Endothelial cell of umbilical vein (primary cell): ENCODE measurements at regions not wholly inside any gene's neighbourhood (a gene's known extent, or its start where the extent isn't known, plus 50 kb on each side); places are given as distances from the start of the nearest gene placed in this dataset.

Experiments used
- BruUV-seq: library from RNA; stranded (reverse); fragments of 400-500 nt; replicated peaks from 2 replicates; lab custom pipeline; 2021; lab: Mats Ljungman, UMichigan
- CTCF ChIA-PET: fragments of 300-600, 350-600 bp; sonication (Branson Sonifier 250); formaldehyde crosslinking; loops from one replicate; lab custom pipeline; 2021; ENCODE audit warnings: antibody characterized with exemption, inconsistent platforms; lab: Charles Lee
- POLR2A ChIA-PET: fragments of 300-600, 350-600 bp; sonication (Branson Sonifier 250); formaldehyde crosslinking; loops from one replicate; lab custom pipeline; 2021; ENCODE audit warnings: antibody characterized with exemption, inconsistent platforms; lab: Charles Lee
- DNase-seq: peaks from one replicate; pipeline ENCODE4 v3.0.0-alpha.2; 2011; ENCODE audit warnings: low read depth, low spot score
- FAIRE-seq: peaks from 2 replicates; lab custom pipeline; 2011; peaks lifted over from hg19 to GRCh38; lab: Jason Lieb, UNC
- H2AFZ ChIP-seq: 2 replicates; pipeline ENCODE4 v1.6.0; 2012; ENCODE audit warnings: low read depth, low read length, control low read depth, inconsistent platforms
- H3K27ac ChIP-seq: 2 replicates; pipeline ENCODE4 v1.5.1; 2011; ENCODE audit warnings: low read depth, mild to moderate bottlenecking, control low read depth, low read length, moderate library complexity; ENCODE audit not compliant: insufficient read depth
- H3K27me3 ChIP-seq, 2 experiments: 2 replicates each; pipeline versions ENCODE4 v1.6.0 to v1.6.1; 2011; ENCODE audit warnings: low read length in 2 of 2, mixed read lengths in 1 of 2; ENCODE audit not compliant: control insufficient read depth in 2 of 2, insufficient read depth in 2 of 2
- H3K36me3 ChIP-seq, 2 experiments: 2 replicates in 1 of 2; 3 replicates in 1 of 2; pipeline ENCODE4 v1.5.1; 2011; ENCODE audit warnings: low read length in 2 of 2, mild to moderate bottlenecking in 1 of 2, moderate library complexity in 1 of 2; ENCODE audit not compliant: control insufficient read depth in 2 of 2, insufficient read depth in 2 of 2; ENCODE audit errors: extremely low read depth in 1 of 2
- H3K4me1 ChIP-seq: 3 replicates; pipeline ENCODE4 v1.5.1; 2011; ENCODE audit warnings: mild to moderate bottlenecking, low read length; ENCODE audit not compliant: control insufficient read depth, insufficient read depth; ENCODE audit errors: extremely low read depth
- H3K4me2 ChIP-seq: 2 replicates; pipeline ENCODE4 v1.6.1; 2011; ENCODE audit warnings: low read length, control low read depth, mixed read lengths; ENCODE audit not compliant: insufficient read depth
- H3K4me3 ChIP-seq, 3 experiments: fragments of 200-600 bp in 1 of 3; sonication (generic), shearing (Covaris generic) in 1 of 3; replicated peaks in 1 of 3; 2 replicates each; pipeline ENCODE4 v1.5.1; 2011 to 2016; ENCODE audit warnings: control low read depth in 3 of 3, low read length in 3 of 3, mild to moderate bottlenecking in 2 of 3, inconsistent platforms in 1 of 3, low read depth in 1 of 3, moderate library complexity in 1 of 3; ENCODE audit not compliant: insufficient read depth in 1 of 3
- H3K79me2 ChIP-seq: 2 replicates; pipeline ENCODE4 v1.6.0; 2012; ENCODE audit warnings: low read length, inconsistent platforms; ENCODE audit not compliant: control insufficient read depth, insufficient read depth
- H3K9ac ChIP-seq: replicated peaks from 2 replicates; pipeline ENCODE3; 2011; ENCODE audit warnings: low read length, control low read depth; ENCODE audit not compliant: insufficient read depth; ENCODE audit errors: extremely low read depth
- H3K9me1 ChIP-seq: replicated peaks from 3 replicates; pipeline ENCODE4 v1.6.0; 2011; ENCODE audit warnings: mild to moderate bottlenecking, low read length; ENCODE audit not compliant: control insufficient read depth, insufficient read depth; ENCODE audit errors: extremely low read depth
- H3K9me3 ChIP-seq: replicated peaks from 2 replicates; pipeline ENCODE4 v1.5.1; 2012; ENCODE audit warnings: low read length, inconsistent platforms; ENCODE audit not compliant: control insufficient read depth, insufficient read depth
- H4K20me1 ChIP-seq: replicated peaks from 2 replicates; pipeline ENCODE3; 2011; ENCODE audit warnings: mild to moderate bottlenecking, low read length; ENCODE audit not compliant: control insufficient read depth, insufficient read depth; ENCODE audit errors: extremely low read depth
- EZH2 ChIP-seq: IDR thresholded peaks from 2 replicates; pipeline ENCODE4 v1.6.1; 2012; ENCODE audit warnings: borderline replicate concordance, low read depth, mild to moderate bottlenecking, moderate library complexity, low read length, inconsistent platforms; ENCODE audit not compliant: severe bottlenecking
- FOS ChIP-seq: IDR thresholded peaks from 2 replicates; pipeline ENCODE4 v1.6.1; 2011; ENCODE audit warnings: mild to moderate bottlenecking, low read length, moderate library complexity, borderline replicate concordance; ENCODE audit not compliant: insufficient read depth
- GATA2 ChIP-seq: IDR thresholded peaks from 2 replicates; pipeline ENCODE4 v1.7.0; 2011; ENCODE audit warnings: low read depth, mild to moderate bottlenecking, moderate library complexity, mixed read lengths, low read length; ENCODE audit not compliant: insufficient read length, insufficient read depth
- JUN ChIP-seq: IDR thresholded peaks from 2 replicates; pipeline ENCODE4 v1.6.1; 2011; ENCODE audit warnings: borderline replicate concordance, low read depth; ENCODE audit not compliant: insufficient read length, insufficient read depth
- MYC ChIP-seq: IDR thresholded peaks from one replicate; pipeline ENCODE4 v1.6.1; 2011; ENCODE audit warnings: mild to moderate bottlenecking, low read depth, low read length
- POLR2A ChIP-seq: IDR thresholded peaks from 2 replicates; pipeline ENCODE4 v1.6.1; 2012; ENCODE audit warnings: low read depth, mild to moderate bottlenecking, control low read depth, low read length
- POLR2AphosphoS5 ChIP-seq: IDR thresholded peaks from 2 replicates; pipeline ENCODE4 v1.6.1; 2012; ENCODE audit warnings: low read depth, mild to moderate bottlenecking, control low read depth, low read length, moderate library complexity; ENCODE audit not compliant: insufficient read depth
- dilution Hi-C: fragments of 300-500 bp; cut with MboI; formaldehyde crosslinking; loops from one replicate; pipeline ENCODE4 v1.15.0; 2019; ENCODE audit warnings: low sequenced_read_pairs; ENCODE audit not compliant: extremely low pct_ligation_motif_present
- intact Hi-C: fragments of 100-400 bp; cut with micrococcal nuclease; formaldehyde crosslinking; loops from one replicate; pipeline ENCODE4 v1.10.0; 2022
- TF ChIP-seq, protein P1 (sequence below), 2 donors: IDR thresholded peaks; 1 replicate in 1 of 2; 2 replicates in 1 of 2; pipeline ENCODE4 v1.5.1; 2011; ENCODE audit warnings: low read length in 2 of 2, mild to moderate bottlenecking in 2 of 2, moderate library complexity in 2 of 2, control low read depth in 1 of 2, inconsistent platforms in 1 of 2, low read depth in 1 of 2; ENCODE audit not compliant: insufficient read depth in 1 of 2; ENCODE audit errors: extremely low read depth in 1 of 2
- TF ChIP-seq, protein P2 (sequence below): IDR thresholded peaks from 2 replicates; pipeline ENCODE4 v1.6.1; 2011; ENCODE audit not compliant: insufficient read depth, insufficient read length

DNA sequence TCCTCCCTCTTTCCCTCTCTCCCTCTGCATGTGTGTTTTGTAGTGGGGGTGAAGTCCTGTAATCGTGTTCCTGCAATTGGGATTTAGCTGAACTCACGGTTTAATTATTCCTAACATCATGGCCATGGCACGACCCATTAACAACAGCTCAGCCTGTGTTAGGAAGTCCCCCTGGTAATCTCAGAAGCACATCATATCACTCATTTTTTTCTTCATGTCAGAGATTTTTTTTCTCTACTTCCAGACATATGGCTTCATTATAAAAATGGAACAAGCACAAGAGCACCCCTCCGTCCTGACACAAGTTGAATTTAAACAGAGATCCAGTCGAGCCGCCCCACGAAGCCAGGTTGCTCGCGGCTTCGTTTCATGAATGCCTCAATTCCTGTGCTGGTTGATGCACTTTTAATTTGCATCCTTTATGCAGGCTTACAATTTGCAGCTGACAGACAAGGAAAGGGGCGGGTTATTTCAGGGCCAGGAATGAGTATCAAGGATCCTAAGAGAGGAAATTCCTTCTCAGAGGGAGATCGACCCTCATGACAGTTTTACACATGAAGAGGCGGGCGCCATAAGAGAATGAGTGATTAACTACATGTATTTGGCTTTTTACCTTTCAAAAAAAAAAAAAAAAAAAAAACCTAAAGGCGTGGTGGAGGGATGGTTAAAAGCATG, 192.9 kb downstream of the MAF start:
- intact Hi-C loops (no loop called here), dilution Hi-C loops (no loop called here)
- no peaks in the 10 kb centered on the region for H3K27me3 ChIP-seq
- BruUV-seq: no TSS peak
- no peak for DNase-seq
- no peak for TF ChIP-seq FOS
- no peak for TF ChIP-seq GATA2
- TF ChIP-seq, protein P1, sequence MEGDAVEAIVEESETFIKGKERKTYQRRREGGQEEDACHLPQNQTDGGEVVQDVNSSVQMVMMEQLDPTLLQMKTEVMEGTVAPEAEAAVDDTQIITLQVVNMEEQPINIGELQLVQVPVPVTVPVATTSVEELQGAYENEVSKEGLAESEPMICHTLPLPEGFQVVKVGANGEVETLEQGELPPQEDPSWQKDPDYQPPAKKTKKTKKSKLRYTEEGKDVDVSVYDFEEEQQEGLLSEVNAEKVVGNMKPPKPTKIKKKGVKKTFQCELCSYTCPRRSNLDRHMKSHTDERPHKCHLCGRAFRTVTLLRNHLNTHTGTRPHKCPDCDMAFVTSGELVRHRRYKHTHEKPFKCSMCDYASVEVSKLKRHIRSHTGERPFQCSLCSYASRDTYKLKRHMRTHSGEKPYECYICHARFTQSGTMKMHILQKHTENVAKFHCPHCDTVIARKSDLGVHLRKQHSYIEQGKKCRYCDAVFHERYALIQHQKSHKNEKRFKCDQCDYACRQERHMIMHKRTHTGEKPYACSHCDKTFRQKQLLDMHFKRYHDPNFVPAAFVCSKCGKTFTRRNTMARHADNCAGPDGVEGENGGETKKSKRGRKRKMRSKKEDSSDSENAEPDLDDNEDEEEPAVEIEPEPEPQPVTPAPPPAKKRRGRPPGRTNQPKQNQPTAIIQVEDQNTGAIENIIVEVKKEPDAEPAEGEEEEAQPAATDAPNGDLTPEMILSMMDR (IDR thresholded peaks at IDR 0.05; ENCODE audit: extremely low read depth in 1 of 2, insufficient read depth in 1 of 2, low read depth in 1 of 2, low read length in 2 of 2): no peak
- no peak for TF ChIP-seq EZH2
- TF ChIP-seq POLR2AphosphoS5: no peak
- TF ChIP-seq MYC: no peak
- TF ChIP-seq POLR2A: no peak
- TF ChIP-seq, protein P2, sequence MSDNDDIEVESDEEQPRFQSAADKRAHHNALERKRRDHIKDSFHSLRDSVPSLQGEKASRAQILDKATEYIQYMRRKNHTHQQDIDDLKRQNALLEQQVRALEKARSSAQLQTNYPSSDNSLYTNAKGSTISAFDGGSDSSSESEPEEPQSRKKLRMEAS: no peak
- no peak for TF ChIP-seq JUN
- ChIA-PET CTCF (no interaction called here), POLR2A (no interaction called here)
- no peaks in the 10 kb centered on the region for H4K20me1 ChIP-seq
- H3K79me2 ChIP-seq: no peaks in the 10 kb centered on the region
- H3K27ac ChIP-seq: no peak overlapping the region
- H3K4me2 ChIP-seq: no peak overlapping the region
- no peaks in the 10 kb centered on the region for H3K9me1 ChIP-seq
- H3K4me1 ChIP-seq: no peaks in the 10 kb centered on the region
- H3K4me3 ChIP-seq: no peak overlapping the region
- FAIRE-seq: no peak
- no peak overlapping the region for H2AFZ ChIP-seq
- H3K36me3 ChIP-seq: no peaks in the 10 kb centered on the region
- H3K9me3 ChIP-seq: peaks cover 9% of the 10 kb centered on the region
- H3K9ac ChIP-seq: no peak overlapping the region
